Stimulated activated CD4-positive, alpha-beta T cell treated with anti-CD3 and anti-CD28 coated beads, TNF-alpha, amount 100 ng/mL, for 24 hours (primary cell): ENCODE measurements at regions not wholly inside any gene's neighbourhood (a gene's known extent, or its start where the extent isn't known, plus 50 kb on each side); places are given as distances from the start of the nearest gene placed in this dataset.
"Not testable (repeated sequence)": the region's sequence is repeated elsewhere in the genome, so short reads cannot be mapped to it uniquely, and the experiment has no call there.

Source experiments
- DNase-seq, 3 experiments: peaks; one replicate each; pipeline ENCODE4 v3.0.0-alpha.2; 2020; ENCODE audit warnings: low read depth in 3 of 3

DNA sequence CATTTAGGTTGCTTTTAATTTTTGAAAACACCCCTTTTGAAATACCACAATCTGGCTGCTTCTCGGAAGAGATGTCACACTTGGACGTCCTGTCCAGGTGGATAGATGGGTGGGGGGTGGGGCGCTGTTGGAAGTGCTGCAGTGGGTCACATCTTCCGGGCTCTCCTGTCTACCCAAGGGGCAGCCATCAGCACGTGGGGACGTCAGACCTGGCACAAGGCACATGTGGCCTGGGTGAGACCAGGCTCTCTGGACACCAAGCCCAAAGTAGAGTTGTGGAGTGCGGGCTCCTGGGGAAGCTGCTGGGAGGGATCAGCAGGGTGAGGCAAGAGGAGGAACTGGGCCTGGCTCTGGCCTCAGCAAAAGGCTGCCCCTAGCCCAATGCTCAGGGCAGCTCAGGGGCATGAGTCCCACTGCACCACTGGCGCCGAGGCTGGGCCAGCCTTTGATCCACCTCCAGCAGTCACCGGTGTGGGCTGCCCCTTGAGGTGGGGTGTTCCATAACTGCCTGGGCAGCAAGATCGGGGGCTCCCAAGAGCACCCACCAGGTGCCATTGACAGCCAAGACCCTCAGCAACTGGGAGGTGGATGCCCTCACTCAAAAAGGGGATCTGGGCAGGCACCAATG lies 68.6 kb upstream of the CCND1 start:
- DNase-seq, result no peak

DNA sequence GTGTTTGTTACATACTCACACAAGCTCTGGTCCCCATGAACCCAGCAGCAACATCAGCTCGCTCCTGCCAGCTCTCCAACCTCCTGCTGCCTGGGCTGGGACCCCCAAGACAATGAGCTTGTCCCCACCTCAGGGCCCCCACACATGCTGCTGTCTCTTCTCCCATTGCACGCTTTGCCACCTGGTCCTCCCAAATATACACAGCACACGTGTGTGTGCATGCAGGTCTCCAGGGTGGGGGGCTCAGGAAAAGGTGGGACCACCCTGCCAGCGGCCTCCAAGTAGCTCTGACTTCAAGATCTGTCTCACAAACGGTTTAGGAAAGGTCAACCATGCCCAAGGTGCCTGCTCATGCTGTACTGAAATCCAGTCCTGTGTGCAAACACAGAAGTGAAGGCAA lies 68.1 kb upstream of the CCND1 start:
- DNase-seq, result no peak

DNA sequence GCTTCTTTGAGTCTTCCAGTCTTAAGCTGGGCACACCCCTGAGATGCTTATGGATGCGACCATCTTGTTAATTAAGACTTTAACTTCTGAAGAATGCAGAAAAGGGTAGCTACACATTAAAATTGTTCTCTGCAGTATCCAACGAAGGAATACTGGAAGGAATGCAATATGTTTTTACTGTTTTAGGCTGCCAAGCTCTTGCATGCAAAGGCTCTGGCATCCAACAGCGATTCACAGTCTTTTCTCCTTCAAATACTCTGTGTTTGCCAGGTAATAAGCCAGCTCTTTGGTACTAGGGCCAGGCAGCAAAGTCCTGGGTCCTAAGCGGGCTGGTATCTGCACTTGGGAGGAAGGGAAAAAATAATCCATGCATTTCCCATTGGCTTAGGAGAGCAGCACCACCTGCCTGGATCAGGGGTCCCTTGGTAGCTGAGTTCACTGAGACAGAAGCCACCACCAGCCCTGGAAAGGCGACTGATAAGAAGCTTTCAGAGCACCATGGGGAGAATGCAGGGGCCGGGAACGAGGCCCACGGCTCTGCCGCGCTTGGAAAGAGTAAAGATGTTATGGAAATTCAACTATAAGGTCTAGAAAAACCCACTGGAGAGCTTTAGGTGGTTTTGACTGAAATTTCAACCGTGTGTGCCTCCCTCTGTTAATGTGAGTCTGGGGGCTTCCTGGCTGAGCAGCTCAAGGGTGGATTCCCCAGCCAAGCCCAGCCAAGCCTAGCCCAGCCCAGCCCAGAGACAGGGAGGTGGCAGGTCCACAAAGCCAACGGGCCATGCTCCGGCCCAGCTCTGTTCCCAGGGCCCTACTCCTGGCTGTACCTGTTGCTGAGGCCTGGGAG lies 67.0 kb upstream of the CCND1 start:
- no peak for DNase-seq

DNA sequence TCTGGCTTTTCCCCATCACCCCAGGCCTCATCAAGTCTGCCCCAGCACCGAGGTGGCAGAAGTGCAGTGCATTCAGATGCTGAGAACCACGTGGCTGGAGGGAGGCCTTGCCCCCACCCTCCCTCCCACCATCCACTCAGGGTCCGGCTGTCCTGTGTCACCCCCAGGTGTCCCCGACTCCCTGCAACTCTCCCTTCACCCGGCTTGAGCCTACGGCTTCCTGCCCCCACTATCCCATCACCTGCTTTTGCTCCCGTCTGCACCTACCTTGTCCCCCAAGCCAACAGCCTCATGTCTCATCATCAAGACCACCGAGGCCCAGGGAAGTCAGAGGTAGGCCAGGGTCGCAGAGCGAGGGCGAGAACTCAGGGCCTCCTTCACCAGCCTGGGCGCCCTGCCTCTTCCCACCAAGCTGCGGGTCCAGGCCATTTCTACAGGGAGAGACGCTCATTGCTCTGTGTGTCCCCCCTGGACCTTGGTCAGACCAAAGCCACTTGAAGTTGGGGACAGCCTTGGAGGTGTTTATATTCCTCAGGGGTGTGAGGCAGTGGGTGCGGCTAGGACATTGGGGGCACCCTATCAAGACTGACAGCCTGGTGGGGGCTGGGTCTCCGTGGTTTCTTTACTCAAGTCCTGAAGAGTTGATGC lies 66.2 kb upstream of the CCND1 start:
- DNase-seq, result no peak

DNA sequence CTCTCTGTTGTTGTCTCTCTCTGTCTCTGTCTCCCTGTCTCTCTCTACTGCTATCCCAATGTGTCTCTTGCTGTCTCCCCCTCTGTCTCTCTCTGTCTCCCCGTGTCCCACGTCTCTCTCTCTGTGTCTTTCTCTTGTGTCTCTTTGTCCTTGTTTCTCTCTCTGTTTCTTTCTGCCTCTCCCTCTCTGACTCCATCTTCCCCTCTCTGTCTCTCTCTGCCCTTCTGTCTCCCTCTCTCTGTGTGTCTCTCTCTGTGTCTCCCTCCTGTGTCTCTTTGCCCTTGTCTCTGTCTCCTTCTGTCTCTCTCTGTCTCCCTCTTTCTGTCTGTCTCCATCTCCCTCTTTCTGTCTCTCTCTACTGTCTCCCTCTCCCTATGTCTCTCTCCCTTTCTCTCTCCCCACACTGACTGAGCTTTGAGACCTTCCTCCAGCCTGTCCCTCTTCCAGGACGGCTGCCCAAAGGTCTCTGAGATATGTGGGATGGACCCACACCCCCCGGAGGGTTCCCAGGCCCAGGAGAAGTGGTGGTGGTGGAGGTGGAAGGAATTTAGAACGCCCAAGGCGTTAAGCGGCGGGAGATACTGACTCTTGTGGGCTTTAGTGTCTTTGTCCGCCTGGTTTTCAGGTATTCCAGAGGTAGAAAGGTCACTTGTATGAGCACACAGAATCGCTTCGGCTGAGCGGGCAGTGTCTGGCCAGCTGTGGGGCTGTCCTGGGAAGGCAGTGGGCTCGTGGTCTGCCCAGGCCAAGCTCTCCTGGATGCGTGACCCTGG lies 65.5 kb upstream of the CCND1 start:
- no peak for DNase-seq

DNA sequence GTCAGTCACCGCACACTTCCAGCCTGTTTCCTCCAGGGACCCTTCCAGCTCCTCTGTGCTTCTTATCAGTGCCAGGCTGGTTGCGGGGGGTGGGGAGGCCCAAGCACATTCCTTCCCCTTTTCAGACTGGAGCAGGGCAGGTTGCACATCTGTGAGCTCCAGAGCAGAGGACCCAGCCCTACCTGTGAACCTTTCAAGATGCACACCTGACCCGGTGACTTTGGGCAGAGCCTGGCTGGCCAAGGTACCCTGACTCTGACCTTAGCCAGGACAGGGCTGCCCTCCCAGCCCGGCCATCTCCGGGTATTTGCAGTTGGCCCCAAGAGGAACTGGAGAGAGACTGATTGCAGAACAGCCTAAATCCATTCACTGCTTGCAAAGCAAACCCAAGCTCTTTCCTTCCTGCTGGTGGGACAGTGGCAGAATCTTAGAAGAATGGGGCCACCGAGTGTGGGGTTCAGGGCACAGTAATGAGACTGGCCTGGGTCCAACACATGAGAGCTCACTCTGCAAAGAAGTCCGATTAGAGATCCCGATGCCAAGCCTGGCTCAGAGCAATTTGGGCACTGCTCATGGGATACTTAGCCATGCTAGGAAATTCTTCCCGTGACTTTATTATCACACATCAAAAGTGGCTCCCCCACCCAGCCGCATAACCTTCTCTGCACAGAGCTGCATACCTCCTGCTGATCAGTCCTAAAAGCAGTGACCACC lies 64.7 kb upstream of the CCND1 start:
- DNase-seq, result no peak

DNA sequence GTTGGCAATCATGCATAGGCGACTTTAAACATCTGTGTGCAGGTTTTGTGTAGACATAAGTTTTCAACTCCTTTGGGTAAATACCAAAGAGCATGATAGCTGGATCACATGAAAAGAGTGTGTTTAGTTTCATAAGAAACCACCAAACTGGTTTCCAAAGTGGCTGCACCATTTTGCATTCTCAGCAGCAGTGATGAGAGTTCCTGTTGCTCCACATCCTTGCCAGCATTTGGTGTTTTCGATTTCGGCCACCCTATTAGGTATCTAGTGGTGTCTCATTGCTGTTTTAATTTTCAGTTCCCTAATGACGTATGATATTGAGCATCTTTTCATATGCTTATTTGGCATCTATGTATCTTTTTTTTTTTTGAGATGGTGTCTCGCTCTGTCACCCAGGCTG lies 62.8 kb upstream of the CCND1 start:
- DNase-seq, result no peak

DNA sequence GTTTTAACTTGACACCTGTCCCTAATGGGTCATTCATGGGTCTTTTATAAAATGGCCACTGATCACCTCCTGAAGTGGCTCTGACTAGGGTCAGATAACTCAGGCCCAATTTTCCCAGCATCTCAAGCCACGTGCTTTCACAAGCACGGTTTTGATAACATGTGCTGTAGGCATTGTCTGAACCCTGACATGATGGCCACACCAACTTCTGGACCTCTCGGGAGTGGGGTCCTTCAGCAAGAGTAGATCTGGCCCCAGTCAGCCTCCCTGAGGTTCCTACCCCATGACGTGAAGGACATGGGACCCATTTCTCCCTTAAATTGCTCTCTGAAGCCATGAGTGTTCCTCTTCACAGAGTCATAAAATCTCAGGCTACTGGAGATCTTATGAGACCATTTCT lies 60.4 kb upstream of the CCND1 start:
- DNase-seq, result no peak

DNA sequence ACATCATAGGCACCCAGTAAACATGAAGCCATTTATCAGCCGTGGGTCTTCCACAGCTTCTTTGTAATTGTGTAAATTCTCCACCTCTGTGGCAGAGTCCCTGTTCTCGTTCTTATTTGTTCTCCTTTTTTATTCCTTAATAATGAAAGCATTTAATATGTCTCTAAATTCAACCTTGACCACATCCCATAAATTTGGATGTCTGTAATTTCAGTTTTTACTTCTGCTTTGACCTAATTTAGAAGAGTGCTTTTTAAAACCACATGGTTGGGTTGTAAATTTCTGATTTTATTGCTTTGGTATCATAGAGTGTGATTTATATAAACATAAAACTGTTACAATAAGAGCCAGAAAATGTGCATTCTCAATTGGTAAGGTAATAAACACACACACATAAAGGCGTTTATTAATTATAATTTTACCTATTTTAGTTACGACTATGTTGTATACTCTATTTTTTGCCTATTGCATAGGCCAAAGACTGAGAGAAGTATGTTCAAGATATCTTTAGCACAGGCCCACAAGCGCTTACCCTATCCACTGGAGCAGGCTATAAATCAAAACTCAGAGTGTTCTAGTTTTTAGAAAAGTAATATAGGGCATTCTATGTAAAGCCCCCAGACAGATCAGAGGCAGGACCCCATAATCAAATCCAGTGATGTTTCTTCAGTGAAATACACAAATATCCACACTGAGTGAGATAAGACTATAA lies 58.0 kb upstream of the CCND1 start:
- no peak for DNase-seq

DNA sequence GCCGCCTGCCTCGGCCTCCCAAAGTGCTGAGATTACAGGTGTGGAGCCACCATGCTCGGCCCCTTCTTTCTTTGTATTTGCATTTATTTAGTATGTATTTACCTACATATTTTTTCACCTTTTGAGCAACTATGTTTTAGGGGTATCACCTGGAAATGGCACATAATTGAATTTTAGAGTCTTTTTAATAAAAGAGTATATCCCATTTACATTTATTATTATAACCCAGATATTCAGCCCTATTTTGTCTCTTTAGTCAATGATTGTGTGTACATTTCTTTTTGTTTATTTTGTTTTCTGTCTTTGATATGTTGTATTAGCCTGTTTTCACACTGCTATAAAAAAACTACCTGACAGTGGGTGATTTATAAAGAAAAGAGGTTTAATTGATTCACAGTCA lies 56.8 kb upstream of the CCND1 start:
- no peak for DNase-seq

DNA sequence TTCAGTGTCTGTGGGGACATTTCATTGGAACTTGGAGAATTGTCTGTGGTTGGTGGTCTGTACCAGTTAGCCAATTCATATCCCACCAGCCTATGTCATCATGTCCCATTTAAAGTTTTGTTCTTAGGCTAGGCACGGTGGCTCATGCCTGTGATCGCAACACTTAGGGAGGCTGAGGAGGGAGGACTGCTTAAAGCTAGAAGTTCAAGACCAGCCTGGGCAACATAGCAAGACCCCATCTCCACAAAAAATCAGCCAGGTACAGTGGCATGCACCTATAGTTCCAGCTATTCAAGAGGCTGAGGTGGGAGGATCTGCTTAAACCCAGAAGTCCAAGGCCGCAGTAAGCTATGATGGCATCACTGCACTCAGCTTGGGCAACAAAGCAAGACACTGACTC lies 55.6 kb upstream of the CCND1 start:
- no peak for DNase-seq

DNA sequence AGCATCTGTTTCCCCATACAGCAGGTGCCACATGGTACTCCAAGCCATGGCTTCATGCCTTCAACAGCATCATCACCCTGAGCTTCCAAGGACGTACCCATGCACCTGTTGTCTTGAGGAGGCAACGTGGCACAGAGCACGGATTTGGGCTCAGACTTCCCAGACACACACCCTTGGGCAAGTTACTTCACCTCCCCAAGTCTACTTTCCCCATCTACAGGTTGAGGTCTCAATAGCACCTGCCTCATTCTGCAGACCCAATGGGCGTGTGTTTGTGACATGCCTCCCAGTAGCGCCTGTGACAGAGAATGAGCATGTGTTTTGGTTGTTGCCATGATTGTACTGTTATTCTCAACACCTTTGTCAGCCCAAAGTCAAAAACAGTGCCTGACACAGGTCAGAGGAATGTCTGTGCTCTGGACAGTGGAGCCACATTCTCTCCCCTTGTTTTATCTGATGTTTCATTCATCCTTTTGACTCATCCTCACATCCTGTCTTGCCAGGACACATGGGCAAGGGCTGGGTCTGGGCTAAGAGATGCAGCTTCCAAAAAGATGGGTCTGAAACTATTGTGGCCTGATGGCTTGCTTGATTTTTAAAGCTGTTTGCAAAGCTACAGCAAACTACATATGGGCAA lies 53.4 kb upstream of the CCND1 start:
- DNase-seq, result no peak

DNA sequence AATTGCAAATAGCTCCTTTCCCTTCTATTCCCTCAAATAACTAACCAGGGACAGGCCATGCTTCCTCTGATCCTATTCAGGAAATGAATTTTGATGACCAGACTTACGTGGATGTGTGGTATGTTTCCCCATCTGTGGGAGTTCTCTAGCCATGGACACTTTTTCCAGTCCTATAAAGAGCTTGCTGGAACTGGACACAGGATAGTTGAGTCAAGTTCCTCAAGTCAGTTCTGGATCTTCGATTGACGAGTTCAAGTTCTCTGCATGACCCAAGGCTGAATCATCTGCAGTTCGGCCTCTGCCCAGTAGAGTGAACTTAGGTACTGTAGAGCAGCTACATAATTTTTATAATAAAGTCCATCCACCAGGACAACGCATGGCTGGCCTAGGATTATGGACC lies 52.7 kb upstream of the CCND1 start:
- DNase-seq, result no peak

DNA sequence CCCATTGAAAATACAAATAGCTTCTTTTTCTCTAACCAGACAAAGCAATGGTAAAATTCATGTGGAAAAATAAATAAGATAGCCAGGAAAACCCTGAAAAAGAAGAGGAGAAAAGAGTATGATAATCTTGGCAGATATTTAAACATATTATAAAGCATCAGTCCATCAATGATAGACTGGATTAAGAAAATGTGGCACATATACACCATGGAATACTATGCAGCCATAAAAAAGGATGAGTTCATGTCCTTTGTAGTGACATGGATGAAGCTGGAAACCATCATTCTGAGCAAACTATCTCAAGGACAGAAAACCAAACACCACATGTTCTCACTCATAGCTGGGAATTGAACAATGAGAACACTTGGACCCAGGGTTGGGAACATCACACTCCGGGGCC lies 50.9 kb upstream of the CCND1 start:
- DNase-seq, result not testable (repeated sequence)
